Brain microvascular endothelial cell (primary cell): ENCODE measurements at regions not wholly inside any gene's neighbourhood (a gene's known extent, or its start where the extent isn't known, plus 50 kb on each side); places are given as distances from the start of the nearest gene placed in this dataset.
"Not testable (repeated sequence)": the region's sequence is repeated elsewhere in the genome, so short reads cannot be mapped to it uniquely, and the experiment has no call there.

Source experiments
- DNase-seq: peaks from one replicate; pipeline ENCODE4 v3.0.0-alpha.2; 2020
- H3K27ac ChIP-seq: fragments of 250-450 bp; sonication (Bioruptor Pico); 2 replicates; pipeline ENCODE4 v1.5.1; 2020; ENCODE audit warnings: mild to moderate bottlenecking, moderate library complexity
- H3K27me3 ChIP-seq: fragments of 250-450 bp; sonication (Bioruptor Pico); replicated peaks from 2 replicates; pipeline ENCODE4 v1.5.1; 2020; ENCODE audit warnings: mild to moderate bottlenecking
- H3K36me3 ChIP-seq: fragments of 250-450 bp; sonication (Bioruptor Pico); replicated peaks from 2 replicates; pipeline ENCODE4 v1.5.1; 2020; ENCODE audit warnings: mild to moderate bottlenecking
- H3K4me3 ChIP-seq: 2 replicates; pipeline ENCODE4 v1.5.1; 2011; ENCODE audit warnings: low read depth, mild to moderate bottlenecking, control low read depth, low read length, moderate library complexity
- CTCF ChIP-seq: IDR thresholded peaks from 2 replicates; pipeline ENCODE4 v1.5.1; 2011; ENCODE audit warnings: low read depth, mild to moderate bottlenecking, moderate library complexity, low read length, control low read depth, inconsistent platforms; ENCODE audit errors: missing control alignments
- in situ Hi-C: cut with HindIII; loops from 2 replicates; pipeline ENCODE4 v1.10.0; 2017; ENCODE audit warnings: low sequenced_read_pairs, low pct_ligation_motif_present

- no peak overlapping the region for H3K4me3 ChIP-seq
These were observed 1206.0 kb upstream of the FLRT2 start for GRCh38 chr14:84323978-84324377.

GRCh38 chr14:84336433-84336832 lies 1193.5 kb upstream of the FLRT2 start:
- in situ Hi-C loops: no loop called here
- no peak for DNase-seq
- no peaks in the 10 kb centered on the region for H3K27me3 ChIP-seq
- no peak for TF ChIP-seq CTCF
- no peak overlapping the region for H3K27ac ChIP-seq
- H3K4me3 ChIP-seq: no peak overlapping the region
- H3K36me3 ChIP-seq: no peaks in the 10 kb centered on the region

More at GRCh38 chr14:84323978-84324377, 1206.0 kb upstream of the FLRT2 start:
- in situ Hi-C loops: no loop called here
- no peaks in the 10 kb centered on the region for H3K36me3 ChIP-seq
- no peak for DNase-seq
- no peak overlapping the region for H3K27ac ChIP-seq
- no peak for TF ChIP-seq CTCF
- no peaks in the 10 kb centered on the region for H3K27me3 ChIP-seq

GRCh38 chr14:84340938-84341337 lies 1189.0 kb upstream of the FLRT2 start:
- TF ChIP-seq CTCF: no peak
- Histone ChIP-seq H3K27ac (no peak overlapping the region), H3K4me3 (no peak overlapping the region), H3K36me3 (no peaks in the 10 kb centered on the region), H3K27me3 (no peaks in the 10 kb centered on the region)
- DNase-seq: no peak
- in situ Hi-C loops: no loop called here

GRCh38 chr14:84341867-84342266 lies 1188.1 kb upstream of the FLRT2 start:
- H3K27ac ChIP-seq, DNase-seq, H3K27me3 ChIP-seq, in situ Hi-C loops, H3K4me3 ChIP-seq, H3K36me3 ChIP-seq: not testable (repeated sequence)

GRCh38 chr14:84343656-84344055 lies 1186.3 kb upstream of the FLRT2 start:
- Histone ChIP-seq H3K27me3 (no peaks in the 10 kb centered on the region), H3K36me3 (no peaks in the 10 kb centered on the region), H3K4me3 (no peak overlapping the region), H3K27ac (no peak overlapping the region)
- TF ChIP-seq CTCF: no peak
- in situ Hi-C loops: no loop called here
- DNase-seq: peak; percentile 70

GRCh38 chr14:84351646-84352045 lies 1178.3 kb upstream of the FLRT2 start:
- in situ Hi-C loops: no loop called here
- H3K27ac ChIP-seq: no peak overlapping the region
- DNase-seq: peak; percentile 7
- no peak overlapping the region for H3K4me3 ChIP-seq
- no peak for TF ChIP-seq CTCF
- H3K27me3 ChIP-seq: no peaks in the 10 kb centered on the region
- no peaks in the 10 kb centered on the region for H3K36me3 ChIP-seq
